H9 (cell line): ENCODE measurements at regions not wholly inside any gene's neighbourhood (a gene's known extent, or its start where the extent isn't known, plus 50 kb on each side); places are given as distances from the start of the nearest gene placed in this dataset.

Experiments used
- DNase-seq: peaks from one replicate; pipeline ENCODE4 v3.0.0-alpha.2; 2017
- H2AFZ ChIP-seq: one replicate; pipeline ENCODE4 v1.6.1; 2013; ENCODE audit warnings: mild to moderate bottlenecking, low read length, control low read depth, moderate library complexity
- H2AK5ac ChIP-seq: 2 replicates; pipeline ENCODE4 v1.6.1; 2013; ENCODE audit warnings: low read length, control low read depth, mixed read lengths; ENCODE audit not compliant: insufficient read length
- H2BK120ac ChIP-seq: one replicate; pipeline ENCODE4 v1.6.1; 2013; ENCODE audit warnings: low read depth, mild to moderate bottlenecking, low read length, control low read depth, inconsistent platforms; ENCODE audit not compliant: poor library complexity, severe bottlenecking
- H2BK12ac ChIP-seq: 2 replicates; pipeline ENCODE4 v1.6.1; 2013; ENCODE audit warnings: low read length, control low read depth, mixed read lengths, low read depth; ENCODE audit not compliant: insufficient read length
- H2BK15ac ChIP-seq: 2 replicates; pipeline ENCODE4 v1.6.1; 2013; ENCODE audit warnings: low read depth, low read length, control low read depth
- H2BK20ac ChIP-seq: one replicate; pipeline ENCODE4 v1.6.1; 2013; ENCODE audit warnings: low read depth, mild to moderate bottlenecking, low read length, control low read depth, inconsistent platforms; ENCODE audit not compliant: poor library complexity, severe bottlenecking
- H2BK5ac ChIP-seq: 2 replicates; pipeline ENCODE4 v1.6.1; 2013; ENCODE audit warnings: low read length, control low read depth, mixed read lengths; ENCODE audit not compliant: insufficient read length
- H3K14ac ChIP-seq: 2 replicates; pipeline ENCODE4 v1.6.1; 2013; ENCODE audit warnings: low read length, control low read depth; ENCODE audit not compliant: insufficient read depth
- H3K18ac ChIP-seq: 2 replicates; pipeline ENCODE4 v1.6.1; 2013; ENCODE audit warnings: low read depth, mild to moderate bottlenecking, mixed read lengths, low read length, control low read depth; ENCODE audit not compliant: insufficient read length
- H3K23ac ChIP-seq: 2 replicates; pipeline ENCODE4 v1.6.1; 2013; ENCODE audit warnings: low read length, control low read depth, mixed read lengths, low read depth; ENCODE audit not compliant: insufficient read length
- H3K23me2 ChIP-seq: 2 replicates; pipeline ENCODE4 v1.6.1; 2013; ENCODE audit warnings: low read depth, mild to moderate bottlenecking, mixed read lengths, low read length, control low read depth; ENCODE audit not compliant: insufficient read length, poor library complexity, severe bottlenecking
- H3K27ac ChIP-seq: 2 replicates; pipeline ENCODE4 v1.5.1; 2013; ENCODE audit warnings: low read length, control low read depth, mixed read lengths, low read depth; ENCODE audit not compliant: insufficient read length
- H3K27me3 ChIP-seq: 2 replicates; pipeline ENCODE4 v1.6.1; 2013; ENCODE audit warnings: low read length, control low read depth, inconsistent platforms; ENCODE audit not compliant: insufficient read depth
- H3K4ac ChIP-seq: 2 replicates; pipeline ENCODE4 v1.6.1; 2013; ENCODE audit warnings: low read depth, mild to moderate bottlenecking, control low read depth, inconsistent platforms, low read length, moderate library complexity
- H3K4me1 ChIP-seq: 2 replicates; pipeline ENCODE4 v1.6.1; 2013; ENCODE audit warnings: low read length, control low read depth, inconsistent platforms; ENCODE audit not compliant: insufficient read depth
- H3K4me2 ChIP-seq: 2 replicates; pipeline ENCODE4 v1.6.1; 2013; ENCODE audit warnings: low read length, control low read depth, mixed read lengths; ENCODE audit not compliant: insufficient read length, insufficient read depth
- H3K56ac ChIP-seq: 2 replicates; pipeline ENCODE4 v1.6.1; 2013; ENCODE audit warnings: low read depth, mild to moderate bottlenecking, mixed read lengths, low read length, control low read depth; ENCODE audit not compliant: insufficient read length
- H3K79me1 ChIP-seq: 2 replicates; pipeline ENCODE4 v1.6.1; 2013; ENCODE audit warnings: low read depth, mild to moderate bottlenecking, moderate library complexity, low read length, control low read depth, inconsistent platforms; ENCODE audit not compliant: insufficient read depth, poor library complexity, severe bottlenecking
- H3K79me2 ChIP-seq: 2 replicates; pipeline ENCODE4 v1.6.1; 2013; ENCODE audit warnings: low read length, control low read depth, inconsistent platforms; ENCODE audit not compliant: insufficient read depth
- H3K9ac ChIP-seq: 2 replicates; pipeline ENCODE4 v1.6.1; 2013; ENCODE audit warnings: low read length, control low read depth, mixed read lengths; ENCODE audit not compliant: insufficient read length; ENCODE audit errors: extremely low read depth
- H3K9me3 ChIP-seq: one replicate; pipeline ENCODE4 v1.6.1; 2013; ENCODE audit warnings: low read depth, low read length, inconsistent platforms; ENCODE audit not compliant: control insufficient read depth
- H3T11ph ChIP-seq: one replicate; pipeline ENCODE4 v1.6.1; 2013; ENCODE audit warnings: mild to moderate bottlenecking, low read length, control low read depth, inconsistent platforms
- H4K20me1 ChIP-seq: one replicate; pipeline ENCODE4 v1.6.1; 2013; ENCODE audit not compliant: control insufficient read depth, insufficient read length, insufficient read depth
- H4K5ac ChIP-seq: 2 replicates; pipeline ENCODE4 v1.6.1; 2013; ENCODE audit warnings: low read depth, mild to moderate bottlenecking, mixed read lengths, low read length, control low read depth; ENCODE audit not compliant: insufficient read length
- H4K8ac ChIP-seq: replicated peaks from 2 replicates; pipeline ENCODE4 v1.6.1; 2013; ENCODE audit warnings: low read length, control low read depth, mixed read lengths, low read depth; ENCODE audit not compliant: insufficient read length
- H4K91ac ChIP-seq: 2 replicates; pipeline ENCODE4 v1.6.1; 2013; ENCODE audit warnings: low read depth, mild to moderate bottlenecking, moderate library complexity, mixed read lengths, low read length, control low read depth; ENCODE audit not compliant: insufficient read length
- H3K27ac Mint-ChIP-seq, 3 experiments: 2 replicates in 2 of 3; 3 replicates in 1 of 3; pipeline ENCODE4 v1.8.0; 2020 to 2021; ENCODE audit warnings: mixed read lengths in 3 of 3, mild to moderate bottlenecking in 1 of 3, moderate library complexity in 1 of 3
- H3K27me3 Mint-ChIP-seq: 2 replicates; pipeline ENCODE4 v1.8.0; 2021; ENCODE audit warnings: low read depth, mild to moderate bottlenecking, moderate library complexity, mixed read lengths
- H3K36me3 Mint-ChIP-seq, 3 experiments: 2 replicates in 2 of 3; 3 replicates in 1 of 3; pipeline ENCODE4 v1.8.0; 2020 to 2021; ENCODE audit warnings: low read depth in 3 of 3, mixed read lengths in 3 of 3; ENCODE audit not compliant: insufficient read depth in 1 of 3
- H3K4me1 Mint-ChIP-seq, 2 experiments: 2 replicates each; pipeline ENCODE4 v1.8.0; 2020; ENCODE audit warnings: mixed read lengths in 2 of 2
- H3K4me3 Mint-ChIP-seq, 2 experiments: 2 replicates in 1 of 2; 3 replicates in 1 of 2; pipeline ENCODE4 v1.8.0; 2020 to 2021; ENCODE audit warnings: mild to moderate bottlenecking in 2 of 2, mixed read lengths in 2 of 2, moderate library complexity in 1 of 2
- H3K9me3 Mint-ChIP-seq, 2 experiments: 2 replicates in 1 of 2; 3 replicates in 1 of 2; pipeline ENCODE4 v1.8.0; 2020; ENCODE audit warnings: mild to moderate bottlenecking in 2 of 2, mixed read lengths in 2 of 2, moderate library complexity in 1 of 2
- CTCF ChIP-seq: fragments of 200-600 bp; sonication (generic); conservative IDR thresholded peaks from 3 replicates; pipeline ENCODE4 v1.8.0; 2021; ENCODE audit warnings: antibody characterized with exemption, mild to moderate bottlenecking
- WGBS: extraction: QIAGEN DNeasy Blood & Tissue Kit; methylation state at CpG from one replicate; pipeline ENCODE4 v1.1.7; 2013; ENCODE audit warnings: missing lambda C conversion rate, low lambda C conversion rate, mixed read lengths; ENCODE audit not compliant: insufficient read length; ENCODE audit errors: extremely low coverage; 5-methylcytosine and 5-hydroxymethylcytosine counted together

GRCh38 chr10:36057731-36058130 is 415.6 kb upstream of the FZD8 start:
- H3K4me1 ChIP-seq, result no peaks in the 10 kb centered on the region
- H3T11ph ChIP-seq, result no peak overlapping the region
- H3K23ac ChIP-seq, result no peak overlapping the region
- no peak overlapping the region for H4K5ac ChIP-seq
- H3K18ac ChIP-seq, result no peak overlapping the region
- H2AFZ ChIP-seq, result no peak overlapping the region
- H3K79me2 ChIP-seq, result no peaks in the 10 kb centered on the region
- H4K20me1 ChIP-seq, result no peaks in the 10 kb centered on the region
- H4K8ac ChIP-seq, result no peak overlapping the region
- H2BK15ac ChIP-seq, result no peak overlapping the region
- H3K27me3 Mint-ChIP-seq, result peaks cover 4% of the 10 kb centered on the region
- no peak overlapping the region for H3K4ac ChIP-seq
- no peak overlapping the region for H2AK5ac ChIP-seq
- H3K79me1 ChIP-seq, result no peaks in the 10 kb centered on the region
- no peak overlapping the region for H3K14ac ChIP-seq
- no peaks in the 10 kb centered on the region for H3K27me3 ChIP-seq
- no peak overlapping the region for H3K4me3 Mint-ChIP-seq
- H2BK12ac ChIP-seq, result no peak overlapping the region
- H3K9me3 Mint-ChIP-seq, result peaks cover 0 to 6% of the 10 kb centered on the region in 2 experiments; a peak in 3 of 5 replicates
- no peaks in the 10 kb centered on the region for H3K23me2 ChIP-seq
- no peak overlapping the region; a peak in 1 of 7 replicates for H3K27ac Mint-ChIP-seq
- peaks cover 3 to 5% of the 10 kb centered on the region in 2 experiments; a peak in 2 of 4 replicates for H3K4me1 Mint-ChIP-seq
- no peak overlapping the region for H3K56ac ChIP-seq
- H3K9ac ChIP-seq, result no peak overlapping the region
- WGBS, result no CpG with 5 or more reads among the region's 4 CpGs
- H3K9me3 ChIP-seq, result no peaks in the 10 kb centered on the region
- H2BK120ac ChIP-seq, result no peak overlapping the region
- no peak overlapping the region for H2BK20ac ChIP-seq
- H3K27ac ChIP-seq, result no peak overlapping the region
- DNase-seq, result no peak
- no peak overlapping the region for H2BK5ac ChIP-seq
- no peak for TF ChIP-seq CTCF
- no peak overlapping the region for H4K91ac ChIP-seq
- H3K4me2 ChIP-seq, result no peak overlapping the region
- H3K36me3 Mint-ChIP-seq, result peaks cover 0 to 2% (median 0%) of the 10 kb centered on the region in 3 experiments; a peak in 1 of 7 replicates
